Neural progenitor cell (in vitro differentiated cells): ENCODE measurements at regions not wholly inside any gene's neighbourhood (a gene's known extent, or its start where the extent isn't known, plus 50 kb on each side); places are given as distances from the start of the nearest gene placed in this dataset.

Experiments
- DNase-seq: peaks from one replicate; pipeline ENCODE4 v3.0.0-alpha.2; 2016; ENCODE audit warnings: low spot score
- H2AFZ ChIP-seq: fragments of 200-600 bp; sonication (generic); replicated peaks from 2 replicates; pipeline ENCODE4 v1.6.1; 2016; ENCODE audit warnings: antibody characterized with exemption
- H3F3A ChIP-seq: fragments of 200-600 bp; sonication (generic); 2 replicates; pipeline ENCODE4 v1.6.1; 2016; ENCODE audit warnings: antibody characterized with exemption, low read depth
- H3K27ac ChIP-seq: fragments of 200-600 bp; sonication (generic); 2 replicates; pipeline ENCODE4 v1.5.1; 2016; ENCODE audit warnings: mild to moderate bottlenecking
- H3K27me3 ChIP-seq: fragments of 200-600 bp; sonication (generic); 2 replicates; pipeline ENCODE4 v1.6.1; 2016; ENCODE audit warnings: mild to moderate bottlenecking, moderate library complexity
- H3K36me3 ChIP-seq: fragments of 200-600 bp; sonication (generic); 2 replicates; pipeline ENCODE4 v1.5.1; 2016
- H3K4me1 ChIP-seq: fragments of 200-600 bp; sonication (generic); 2 replicates; pipeline ENCODE4 v1.6.1; 2016; ENCODE audit warnings: mixed run types
- H3K4me2 ChIP-seq: fragments of 200-600 bp; sonication (generic); 2 replicates; pipeline ENCODE4 v1.6.1; 2016
- H3K4me3 ChIP-seq: fragments of 200-600 bp; sonication (generic); 2 replicates; pipeline ENCODE4 v1.5.1; 2016
- H3K79me2 ChIP-seq: fragments of 200-600 bp; sonication (generic); 2 replicates; pipeline ENCODE4 v1.6.1; 2016; ENCODE audit warnings: low read depth
- H3K9ac ChIP-seq: fragments of 200-600 bp; sonication (generic); 2 replicates; pipeline ENCODE4 v1.6.1; 2016
- H3K9me3 ChIP-seq: fragments of 200-600 bp; sonication (generic); 2 replicates; pipeline ENCODE4 v1.5.1; 2016; ENCODE audit warnings: low read depth
- H4K20me1 ChIP-seq: fragments of 200-600 bp; sonication (generic); 2 replicates; pipeline ENCODE4 v1.6.1; 2016; ENCODE audit warnings: low read depth
- H3K27ac Mint-ChIP-seq: 3 replicates; pipeline ENCODE4 v1.8.0; 2021; ENCODE audit warnings: mixed read lengths
- H3K27me3 Mint-ChIP-seq: 2 replicates; pipeline ENCODE4 v1.8.0; 2022; ENCODE audit warnings: low read depth, mild to moderate bottlenecking, inconsistent platforms, moderate library complexity, mixed read lengths; ENCODE audit not compliant: insufficient read depth
- H3K36me3 Mint-ChIP-seq: 3 replicates; pipeline ENCODE4 v1.8.0; 2021; ENCODE audit warnings: mixed read lengths
- H3K4me1 Mint-ChIP-seq: 3 replicates; pipeline ENCODE4 v1.8.0; 2021; ENCODE audit warnings: mixed read lengths
- H3K4me3 Mint-ChIP-seq: 3 replicates; pipeline ENCODE4 v1.8.0; 2021; ENCODE audit warnings: mild to moderate bottlenecking, moderate library complexity, mixed read lengths
- H3K9me3 Mint-ChIP-seq: 3 replicates; pipeline ENCODE4 v1.8.0; 2020; ENCODE audit warnings: mixed read lengths
- CTCF ChIP-seq: fragments of 200-600 bp; sonication (generic); IDR thresholded peaks from 2 replicates; pipeline ENCODE4 v1.5.1; 2017; ENCODE audit warnings: antibody characterized with exemption, mild to moderate bottlenecking
- EZH2 ChIP-seq: fragments of 200-600 bp; sonication (generic); IDR thresholded peaks from 2 replicates; pipeline ENCODE4 v1.6.1; 2017; ENCODE audit warnings: antibody characterized with exemption, mild to moderate bottlenecking, moderate library complexity
- EZH2phosphoT487 ChIP-seq: fragments of 200-600 bp; sonication (generic); IDR thresholded peaks from 2 replicates; pipeline ENCODE4 v1.6.1; 2017; ENCODE audit warnings: antibody characterized with exemption

- no peaks in the 10 kb centered on the region for H3F3A ChIP-seq
- H3K9me3 ChIP-seq, result no peaks in the 10 kb centered on the region
- H3K27ac ChIP-seq, result no peak overlapping the region
- DNase-seq, result no peak
- Mint-ChIP-seq H3K4me1 (peaks cover 3% of the 10 kb centered on the region), H3K36me3 (no peaks in the 10 kb centered on the region), H3K27me3 (no peaks in the 10 kb centered on the region), H3K9me3 (no peaks in the 10 kb centered on the region), H3K27ac (no peak overlapping the region), H3K4me3 (no peak overlapping the region)
- H4K20me1 ChIP-seq, result no peaks in the 10 kb centered on the region
- H3K27me3 ChIP-seq, result no peaks in the 10 kb centered on the region
- H3K9ac ChIP-seq, result no peak overlapping the region
- TF ChIP-seq EZH2phosphoT487 (no peak), EZH2 (no peak), CTCF (no peak)
- no peaks in the 10 kb centered on the region for H3K36me3 ChIP-seq
- no peak overlapping the region for H2AFZ ChIP-seq
- H3K4me2 ChIP-seq, result no peak overlapping the region
- H3K4me1 ChIP-seq, result peaks cover 5% of the 10 kb centered on the region
- H3K4me3 ChIP-seq, result no peak overlapping the region
- H3K79me2 ChIP-seq, result no peaks in the 10 kb centered on the region
These were observed 357.6 kb downstream of the OSR1 start for GRCh38 chr2:19000776-19001175.

DNA sequence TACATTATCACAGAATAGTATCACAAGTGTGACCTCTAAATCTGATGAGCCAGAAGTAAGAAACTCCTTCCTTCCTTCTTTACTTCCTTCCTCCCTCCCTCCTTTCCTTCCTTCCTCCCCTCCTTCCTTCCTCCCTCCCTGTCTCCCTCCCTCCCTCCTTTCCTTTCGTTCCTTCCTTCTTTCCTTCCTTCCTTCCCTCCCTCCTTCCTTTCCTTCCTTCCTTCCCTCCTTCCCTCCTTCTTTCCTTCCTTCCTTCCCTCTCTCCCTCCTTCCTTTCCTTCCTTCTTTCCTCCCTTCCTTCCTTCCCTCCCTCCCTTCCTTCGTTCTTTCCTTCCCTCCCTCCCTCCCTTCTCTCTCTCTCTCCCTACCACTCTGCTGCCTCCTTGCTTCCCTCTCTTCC is 359.2 kb downstream of the OSR1 start:
- Mint-ChIP-seq H3K4me3 (no peak overlapping the region), H3K36me3 (no peaks in the 10 kb centered on the region), H3K27ac (no peak overlapping the region), H3K27me3 (no peaks in the 10 kb centered on the region), H3K9me3 (no peaks in the 10 kb centered on the region), H3K4me1 (peaks cover 3% of the 10 kb centered on the region)
- no peaks in the 10 kb centered on the region for H3K79me2 ChIP-seq
- no peak overlapping the region for H3K4me2 ChIP-seq
- no peak for DNase-seq
- no peak overlapping the region for H3K9ac ChIP-seq
- H4K20me1 ChIP-seq, result no peaks in the 10 kb centered on the region
- no peaks in the 10 kb centered on the region for H3K9me3 ChIP-seq
- peaks cover 5% of the 10 kb centered on the region for H3K4me1 ChIP-seq
- no peak overlapping the region for H3K27ac ChIP-seq
- no peak overlapping the region for H2AFZ ChIP-seq
- H3K27me3 ChIP-seq, result no peaks in the 10 kb centered on the region
- H3K4me3 ChIP-seq, result no peak overlapping the region
- H3F3A ChIP-seq, result no peaks in the 10 kb centered on the region
- H3K36me3 ChIP-seq, result no peaks in the 10 kb centered on the region
- TF ChIP-seq EZH2phosphoT487 (no peak), EZH2 (no peak), CTCF (no peak)

DNA sequence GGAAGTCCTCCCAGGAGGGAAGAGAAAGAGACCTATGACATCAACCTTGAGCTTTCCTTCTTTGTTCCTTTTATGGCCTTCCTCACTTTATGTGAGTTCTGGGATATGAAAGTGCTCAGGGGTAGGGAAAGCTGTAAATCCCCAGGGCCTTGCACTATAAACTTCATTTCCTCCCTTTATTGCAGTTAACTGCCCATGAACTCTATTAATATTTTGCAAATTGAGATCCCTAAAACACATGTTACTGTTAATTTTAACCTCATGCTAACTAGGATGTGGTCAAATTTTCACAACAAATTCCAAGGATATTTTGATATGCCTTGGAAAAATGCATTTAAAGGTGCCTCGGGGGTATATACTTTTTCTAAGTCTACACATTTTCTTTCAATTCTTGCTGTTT is 359.9 kb downstream of the OSR1 start:
- Mint-ChIP-seq H3K4me1 (peaks cover 6% of the 10 kb centered on the region), H3K27ac (no peak overlapping the region), H3K4me3 (no peak overlapping the region), H3K9me3 (no peaks in the 10 kb centered on the region), H3K36me3 (no peaks in the 10 kb centered on the region), H3K27me3 (no peaks in the 10 kb centered on the region)
- no peak overlapping the region for H3K9ac ChIP-seq
- H4K20me1 ChIP-seq, result no peaks in the 10 kb centered on the region
- no peaks in the 10 kb centered on the region for H3K79me2 ChIP-seq
- H3K27me3 ChIP-seq, result no peaks in the 10 kb centered on the region
- H3F3A ChIP-seq, result no peaks in the 10 kb centered on the region
- no peaks in the 10 kb centered on the region for H3K36me3 ChIP-seq
- no peak for DNase-seq
- H3K4me2 ChIP-seq, result no peak overlapping the region
- no peak for TF ChIP-seq CTCF
- no peak for TF ChIP-seq EZH2phosphoT487
- TF ChIP-seq EZH2, result no peak
- no peak overlapping the region for H2AFZ ChIP-seq
- no peak overlapping the region for H3K4me3 ChIP-seq
- H3K9me3 ChIP-seq, result no peaks in the 10 kb centered on the region
- H3K4me1 ChIP-seq, result peaks cover 5% of the 10 kb centered on the region
- H3K27ac ChIP-seq, result no peak overlapping the region
